ENCODE measurements at regions not wholly inside any gene's neighbourhood (a gene's known extent, or its start where the extent isn't known, plus 50 kb on each side); places are given as distances from the start of the nearest gene placed in this dataset.

DNA sequence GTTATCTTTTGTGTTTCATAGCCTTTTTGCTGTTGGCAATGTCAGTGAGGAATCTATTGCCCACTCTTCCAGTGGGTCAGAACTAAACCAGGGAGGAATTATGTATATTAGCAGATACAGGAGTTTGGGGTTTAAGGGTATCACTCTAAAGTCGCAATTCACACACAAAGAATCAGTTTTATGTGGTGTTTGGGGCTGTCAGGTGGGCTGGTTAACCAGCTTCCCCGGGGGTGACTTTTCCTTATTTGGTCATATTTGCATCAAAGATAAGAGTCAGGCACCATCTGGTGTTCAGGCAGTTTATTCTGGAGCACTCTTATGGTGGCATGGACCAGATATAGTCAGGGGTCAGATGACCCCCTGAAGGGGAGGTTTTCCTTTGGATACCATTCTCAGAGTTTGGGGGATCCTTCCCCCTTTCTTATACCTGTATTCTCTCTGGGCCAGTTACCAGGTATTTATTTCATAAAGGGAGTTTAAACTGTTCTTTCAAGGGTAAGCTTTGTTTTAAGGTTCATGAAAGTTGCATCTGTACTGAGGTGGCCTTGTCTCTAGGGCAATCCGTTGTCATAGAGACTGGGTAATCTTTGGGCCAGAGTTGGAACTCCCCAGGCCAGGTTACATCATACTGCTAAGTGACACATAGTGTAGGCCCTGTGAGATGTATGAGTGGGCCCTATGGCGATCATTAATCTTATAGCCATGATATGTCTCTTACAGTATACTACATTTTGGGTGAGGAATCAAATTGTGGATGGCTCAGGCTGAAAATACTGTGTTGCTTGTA, 148.2 kb downstream of the RWDD3 start:
- H3K4me2 ChIP-seq (ENCODE audit: insufficient read depth, low read length), result no peak overlapping the region
- in situ Hi-C loops (cut with MboI), result no loop called here
- H2AFZ ChIP-seq (ENCODE audit: low read depth, low read length), result no peak overlapping the region

DNA sequence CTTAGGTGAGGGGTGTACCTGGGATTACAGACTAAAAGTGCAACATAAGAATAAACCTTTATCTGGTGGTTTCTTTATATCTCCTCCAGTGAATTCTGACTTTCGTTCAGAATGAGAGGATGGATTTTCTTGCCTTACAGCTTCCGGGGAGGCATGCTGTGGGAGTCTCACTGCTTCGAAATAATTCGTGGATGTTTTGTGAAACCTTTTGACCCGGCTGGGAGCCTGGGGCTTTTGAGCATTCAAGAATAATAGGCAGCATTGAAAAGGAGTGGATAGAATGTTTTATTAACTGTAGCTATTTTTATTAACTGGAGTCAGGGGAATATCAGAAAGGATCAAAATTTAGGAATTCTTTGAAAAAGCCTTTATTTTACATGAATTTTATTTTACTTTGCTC, 149.1 kb downstream of the RWDD3 start:
- no peaks in the 10 kb centered on the region for H3K27me3 ChIP-seq (ENCODE audit: control insufficient read depth in 2 of 2, insufficient read depth in 2 of 2, low read length in 2 of 2)
- in situ Hi-C loops (cut with MboI), result no loop called here
- no peak overlapping the region for H2AFZ ChIP-seq (ENCODE audit: low read depth, low read length)
- H3K4me2 ChIP-seq (ENCODE audit: insufficient read depth, low read length), result no peak overlapping the region
- H3K4me1 ChIP-seq (replicated peaks in 1 of 2; ENCODE audit: control insufficient read depth in 2 of 2, insufficient read depth in 2 of 2, low read length in 2 of 2), result no peaks in the 10 kb centered on the region
- H3K79me2 ChIP-seq (ENCODE audit: control insufficient read depth, insufficient read depth, low read length), result no peaks in the 10 kb centered on the region
- no peak for ATAC-seq
- H3K4me3 ChIP-seq, result no peak overlapping the region
- no peak overlapping the region for H3K27ac ChIP-seq (ENCODE audit: extremely low read depth, low read depth, low read length)
- BruUV-seq (replicated peaks), result no TSS peak
- no peak overlapping the region for H3K9ac ChIP-seq (ENCODE audit: insufficient read depth in 1 of 2, low read depth in 2 of 2, low read length in 2 of 2)
- FAIRE-seq, result no peak
- WGBS (ENCODE audit: insufficient coverage, low coverage, missing lambda C conversion rate), result 0% methylated on average over 5 of the region's 5 CpGs
- intact Hi-C loops (cut with micrococcal nuclease), result no loop called here
- H3K36me3 ChIP-seq (ENCODE audit: control insufficient read depth, insufficient read depth, low read length), result no peaks in the 10 kb centered on the region
- no peaks in the 10 kb centered on the region for H3K9me1 ChIP-seq (ENCODE audit: control insufficient read depth, insufficient read depth, low read length)
- H3K9me3 ChIP-seq (replicated peaks; ENCODE audit: control insufficient read depth, insufficient read depth, low read depth, low read length), result no peaks in the 10 kb centered on the region
- ChIA-PET CTCF (ENCODE audit: low intra/inter-chr PET ratio) (no interaction called here), POLR2A (no interaction called here)
- no peaks in the 10 kb centered on the region for H4K20me1 ChIP-seq (replicated peaks; ENCODE audit: control insufficient read depth, insufficient read depth, low read length)
- DNase-seq (ENCODE audit: extremely low read depth in 1 of 4, low spot score in 3 of 4), result no peak
- TF ChIP-seq ETS2 (tag; IDR thresholded peaks at IDR 0.05; ENCODE audit: borderline replicate concordance, poor library complexity, severe bottlenecking), result no peak
- TF ChIP-seq ETV6 (IDR thresholded peaks at IDR 0.05; ENCODE audit: borderline replicate concordance in 1 of 2, low read depth in 2 of 2, low read length in 1 of 2), result no peak
- TF ChIP-seq ETV6 (CRISPR knock-in tag; IDR thresholded peaks at IDR 0.05; ENCODE audit: borderline replicate concordance), result no peak
- TF ChIP-seq, protein P1, sequence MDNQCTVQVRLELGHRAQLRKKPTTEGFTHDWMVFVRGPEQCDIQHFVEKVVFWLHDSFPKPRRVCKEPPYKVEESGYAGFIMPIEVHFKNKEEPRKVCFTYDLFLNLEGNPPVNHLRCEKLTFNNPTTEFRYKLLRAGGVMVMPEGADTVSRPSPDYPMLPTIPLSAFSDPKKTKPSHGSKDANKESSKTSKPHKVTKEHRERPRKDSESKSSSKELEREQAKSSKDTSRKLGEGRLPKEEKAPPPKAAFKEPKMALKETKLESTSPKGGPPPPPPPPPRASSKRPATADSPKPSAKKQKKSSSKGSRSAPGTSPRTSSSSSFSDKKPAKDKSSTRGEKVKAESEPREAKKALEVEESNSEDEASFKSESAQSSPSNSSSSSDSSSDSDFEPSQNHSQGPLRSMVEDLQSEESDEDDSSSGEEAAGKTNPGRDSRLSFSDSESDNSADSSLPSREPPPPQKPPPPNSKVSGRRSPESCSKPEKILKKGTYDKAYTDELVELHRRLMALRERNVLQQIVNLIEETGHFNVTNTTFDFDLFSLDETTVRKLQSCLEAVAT (IDR thresholded peaks at IDR 0.05), result no peak
- TF ChIP-seq, protein P2, sequence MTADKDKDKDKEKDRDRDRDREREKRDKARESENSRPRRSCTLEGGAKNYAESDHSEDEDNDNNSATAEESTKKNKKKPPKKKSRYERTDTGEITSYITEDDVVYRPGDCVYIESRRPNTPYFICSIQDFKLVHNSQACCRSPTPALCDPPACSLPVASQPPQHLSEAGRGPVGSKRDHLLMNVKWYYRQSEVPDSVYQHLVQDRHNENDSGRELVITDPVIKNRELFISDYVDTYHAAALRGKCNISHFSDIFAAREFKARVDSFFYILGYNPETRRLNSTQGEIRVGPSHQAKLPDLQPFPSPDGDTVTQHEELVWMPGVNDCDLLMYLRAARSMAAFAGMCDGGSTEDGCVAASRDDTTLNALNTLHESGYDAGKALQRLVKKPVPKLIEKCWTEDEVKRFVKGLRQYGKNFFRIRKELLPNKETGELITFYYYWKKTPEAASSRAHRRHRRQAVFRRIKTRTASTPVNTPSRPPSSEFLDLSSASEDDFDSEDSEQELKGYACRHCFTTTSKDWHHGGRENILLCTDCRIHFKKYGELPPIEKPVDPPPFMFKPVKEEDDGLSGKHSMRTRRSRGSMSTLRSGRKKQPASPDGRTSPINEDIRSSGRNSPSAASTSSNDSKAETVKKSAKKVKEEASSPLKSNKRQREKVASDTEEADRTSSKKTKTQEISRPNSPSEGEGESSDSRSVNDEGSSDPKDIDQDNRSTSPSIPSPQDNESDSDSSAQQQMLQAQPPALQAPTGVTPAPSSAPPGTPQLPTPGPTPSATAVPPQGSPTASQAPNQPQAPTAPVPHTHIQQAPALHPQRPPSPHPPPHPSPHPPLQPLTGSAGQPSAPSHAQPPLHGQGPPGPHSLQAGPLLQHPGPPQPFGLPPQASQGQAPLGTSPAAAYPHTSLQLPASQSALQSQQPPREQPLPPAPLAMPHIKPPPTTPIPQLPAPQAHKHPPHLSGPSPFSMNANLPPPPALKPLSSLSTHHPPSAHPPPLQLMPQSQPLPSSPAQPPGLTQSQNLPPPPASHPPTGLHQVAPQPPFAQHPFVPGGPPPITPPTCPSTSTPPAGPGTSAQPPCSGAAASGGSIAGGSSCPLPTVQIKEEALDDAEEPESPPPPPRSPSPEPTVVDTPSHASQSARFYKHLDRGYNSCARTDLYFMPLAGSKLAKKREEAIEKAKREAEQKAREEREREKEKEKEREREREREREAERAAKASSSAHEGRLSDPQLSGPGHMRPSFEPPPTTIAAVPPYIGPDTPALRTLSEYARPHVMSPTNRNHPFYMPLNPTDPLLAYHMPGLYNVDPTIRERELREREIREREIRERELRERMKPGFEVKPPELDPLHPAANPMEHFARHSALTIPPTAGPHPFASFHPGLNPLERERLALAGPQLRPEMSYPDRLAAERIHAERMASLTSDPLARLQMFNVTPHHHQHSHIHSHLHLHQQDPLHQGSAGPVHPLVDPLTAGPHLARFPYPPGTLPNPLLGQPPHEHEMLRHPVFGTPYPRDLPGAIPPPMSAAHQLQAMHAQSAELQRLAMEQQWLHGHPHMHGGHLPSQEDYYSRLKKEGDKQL (CRISPR knock-in tag; IDR thresholded peaks at IDR 0.05; ENCODE audit: borderline replicate concordance), result no peak
- no peak for TF ChIP-seq CREM (IDR thresholded peaks at IDR 0.05; ENCODE audit: low read depth)

More for the DNA sequence above, 148.2 kb downstream of the RWDD3 start:
- Histone ChIP-seq H3K9me3 (replicated peaks; ENCODE audit: control insufficient read depth, insufficient read depth, low read depth, low read length) (no peaks in the 10 kb centered on the region), H3K9me1 (ENCODE audit: control insufficient read depth, insufficient read depth, low read length) (no peaks in the 10 kb centered on the region), H3K9ac (ENCODE audit: insufficient read depth in 1 of 2, low read depth in 2 of 2, low read length in 2 of 2) (no peak overlapping the region), H3K27ac (ENCODE audit: extremely low read depth, low read depth, low read length) (no peak overlapping the region), H4K20me1 (replicated peaks; ENCODE audit: control insufficient read depth, insufficient read depth, low read length) (no peaks in the 10 kb centered on the region), H3K4me1 (replicated peaks in 1 of 2; ENCODE audit: control insufficient read depth in 2 of 2, insufficient read depth in 2 of 2, low read length in 2 of 2) (no peaks in the 10 kb centered on the region), H3K4me3 (no peak overlapping the region), H3K27me3 (ENCODE audit: control insufficient read depth in 2 of 2, insufficient read depth in 2 of 2, low read length in 2 of 2) (no peaks in the 10 kb centered on the region), H3K36me3 (ENCODE audit: control insufficient read depth, insufficient read depth, low read length) (no peaks in the 10 kb centered on the region), H3K79me2 (ENCODE audit: control insufficient read depth, insufficient read depth, low read length) (no peaks in the 10 kb centered on the region)
- no TSS peak for BruUV-seq (replicated peaks)
- TF ChIP-seq ZEB2 (IDR thresholded peaks at IDR 0.05), result no peak
- TF ChIP-seq RFX1 (IDR thresholded peaks at IDR 0.05), result peak; percentile 36
- no peak for ATAC-seq
- 2% methylated on average over 4 of the region's 4 CpGs for WGBS (ENCODE audit: insufficient coverage, low coverage, missing lambda C conversion rate)
- FAIRE-seq, result no peak
- no peak for DNase-seq (ENCODE audit: extremely low read depth in 1 of 4, low spot score in 3 of 4)
- intact Hi-C loops (cut with micrococcal nuclease), result no loop called here
- ChIA-PET CTCF (ENCODE audit: low intra/inter-chr PET ratio) (no interaction called here), POLR2A (no interaction called here)
